Glutamatergic neuron (in vitro differentiated cells): ENCODE measurements at regions not wholly inside any gene's neighbourhood (a gene's known extent, or its start where the extent isn't known, plus 50 kb on each side); places are given as distances from the start of the nearest gene placed in this dataset.

Source experiments
- DNase-seq: peaks from one replicate; pipeline ENCODE4 v3.0.0; 2022
- H3K27ac Mint-ChIP-seq: one replicate; pipeline ENCODE4 v1.8.0; 2020; ENCODE audit warnings: mild to moderate bottlenecking, mixed read lengths, inconsistent platforms; ENCODE audit not compliant: unreplicated experiment
- H3K27me3 Mint-ChIP-seq: one replicate; pipeline ENCODE4 v1.8.0; 2020; ENCODE audit warnings: mild to moderate bottlenecking, moderate library complexity, mixed read lengths, inconsistent platforms; ENCODE audit not compliant: unreplicated experiment
- H3K36me3 Mint-ChIP-seq: one replicate; pipeline ENCODE4 v1.8.0; 2020; ENCODE audit warnings: mild to moderate bottlenecking, mixed read lengths, inconsistent platforms; ENCODE audit not compliant: unreplicated experiment
- H3K4me1 Mint-ChIP-seq: one replicate; pipeline ENCODE4 v1.8.0; 2020; ENCODE audit warnings: mild to moderate bottlenecking, low read depth, mixed read lengths, inconsistent platforms; ENCODE audit not compliant: unreplicated experiment
- H3K4me3 Mint-ChIP-seq: one replicate; pipeline ENCODE4 v1.8.0; 2020; ENCODE audit warnings: mild to moderate bottlenecking, mixed read lengths, inconsistent platforms; ENCODE audit not compliant: unreplicated experiment
- H3K9me3 Mint-ChIP-seq: one replicate; pipeline ENCODE4 v1.8.0; 2020; ENCODE audit warnings: mild to moderate bottlenecking, moderate library complexity, mixed read lengths, inconsistent platforms; ENCODE audit not compliant: unreplicated experiment
- TF ChIP-seq, protein P1 (sequence below): fragments of 200-600 bp; sonication (generic); IDR thresholded peaks from one replicate; pipeline ENCODE4 v1.5.0; 2021; ENCODE audit not compliant: partially characterized antibody, unreplicated experiment

DNA sequence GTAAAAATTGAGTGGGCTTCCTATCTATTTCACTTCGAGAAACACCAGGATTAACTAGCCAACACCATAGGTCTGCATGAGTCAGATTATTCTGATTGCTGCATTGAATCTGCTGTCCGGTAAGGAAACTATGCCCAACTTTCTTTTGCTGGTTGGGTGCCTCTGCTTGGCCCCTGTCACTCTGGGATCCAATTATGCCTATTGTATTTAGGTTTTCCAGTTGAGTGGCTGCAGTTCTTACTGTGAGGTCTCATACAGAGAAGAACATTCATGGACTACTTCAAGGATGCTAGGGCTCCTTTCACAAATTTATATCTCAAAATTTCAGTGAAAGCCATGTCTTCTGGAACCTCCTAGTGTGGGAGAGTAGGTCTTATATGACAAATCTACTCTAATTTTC, 215.1 kb upstream of the SORCS1 start:
- Mint-ChIP-seq H3K27me3 (no peaks in the 10 kb centered on the region), H3K36me3 (no peaks in the 10 kb centered on the region), H3K9me3 (no peaks in the 10 kb centered on the region), H3K4me1 (no peaks in the 10 kb centered on the region), H3K27ac (no peak overlapping the region), H3K4me3 (no peak overlapping the region)
- DNase-seq, result no peak
- TF ChIP-seq, protein P1, sequence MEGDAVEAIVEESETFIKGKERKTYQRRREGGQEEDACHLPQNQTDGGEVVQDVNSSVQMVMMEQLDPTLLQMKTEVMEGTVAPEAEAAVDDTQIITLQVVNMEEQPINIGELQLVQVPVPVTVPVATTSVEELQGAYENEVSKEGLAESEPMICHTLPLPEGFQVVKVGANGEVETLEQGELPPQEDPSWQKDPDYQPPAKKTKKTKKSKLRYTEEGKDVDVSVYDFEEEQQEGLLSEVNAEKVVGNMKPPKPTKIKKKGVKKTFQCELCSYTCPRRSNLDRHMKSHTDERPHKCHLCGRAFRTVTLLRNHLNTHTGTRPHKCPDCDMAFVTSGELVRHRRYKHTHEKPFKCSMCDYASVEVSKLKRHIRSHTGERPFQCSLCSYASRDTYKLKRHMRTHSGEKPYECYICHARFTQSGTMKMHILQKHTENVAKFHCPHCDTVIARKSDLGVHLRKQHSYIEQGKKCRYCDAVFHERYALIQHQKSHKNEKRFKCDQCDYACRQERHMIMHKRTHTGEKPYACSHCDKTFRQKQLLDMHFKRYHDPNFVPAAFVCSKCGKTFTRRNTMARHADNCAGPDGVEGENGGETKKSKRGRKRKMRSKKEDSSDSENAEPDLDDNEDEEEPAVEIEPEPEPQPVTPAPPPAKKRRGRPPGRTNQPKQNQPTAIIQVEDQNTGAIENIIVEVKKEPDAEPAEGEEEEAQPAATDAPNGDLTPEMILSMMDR, result no peak

DNA sequence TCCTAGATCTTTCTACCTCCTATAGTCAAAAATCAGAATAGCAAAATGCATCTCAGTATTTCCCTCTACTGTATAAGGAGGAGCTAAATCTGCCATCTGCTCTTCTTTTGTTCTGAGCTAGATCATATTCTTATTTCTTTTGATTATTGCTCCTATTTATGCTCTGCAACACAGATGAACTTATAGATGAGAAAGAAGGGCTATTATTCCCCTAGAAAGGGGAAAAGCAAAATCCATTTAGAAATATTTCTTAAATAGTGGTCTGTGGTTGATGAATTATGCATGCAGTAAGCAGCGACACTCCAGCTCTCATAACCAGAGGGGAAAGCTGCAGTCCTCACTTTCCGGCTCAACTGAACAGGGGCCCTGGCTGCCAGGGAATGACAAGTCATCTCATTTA, 207.3 kb upstream of the SORCS1 start:
- H3K9me3 Mint-ChIP-seq, result no peaks in the 10 kb centered on the region
- peaks cover 2% of the 10 kb centered on the region for H3K27me3 Mint-ChIP-seq
- peak; percentile 17 for DNase-seq
- peaks cover 6% of the 10 kb centered on the region for H3K4me1 Mint-ChIP-seq
- no peaks in the 10 kb centered on the region for H3K36me3 Mint-ChIP-seq
- no peak overlapping the region for H3K4me3 Mint-ChIP-seq
- TF ChIP-seq, protein P1, result no peak
- peak overlapping the region; percentile 7 for H3K27ac Mint-ChIP-seq

DNA sequence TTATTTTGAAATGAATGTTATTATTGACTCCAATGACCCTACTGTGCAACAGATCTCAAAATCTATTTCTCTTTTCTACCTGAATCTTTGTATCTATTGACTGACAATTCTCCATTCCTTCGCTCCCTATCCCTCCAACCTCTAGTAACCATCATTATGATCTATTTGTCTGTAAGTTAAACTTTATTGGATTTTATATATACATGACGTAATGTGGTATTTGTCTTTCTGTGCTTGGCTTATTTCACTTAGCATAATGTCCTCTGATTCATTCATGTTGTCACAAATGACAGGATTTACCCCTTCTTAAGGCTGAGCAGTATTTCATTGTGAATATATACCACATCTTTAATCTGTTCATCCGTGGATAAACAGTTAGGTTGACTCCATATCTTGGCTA, 200.4 kb upstream of the SORCS1 start:
- peaks cover 2% of the 10 kb centered on the region for H3K9me3 Mint-ChIP-seq
- no peak overlapping the region for H3K27ac Mint-ChIP-seq
- H3K4me3 Mint-ChIP-seq, result no peak overlapping the region
- TF ChIP-seq, protein P1, result no peak
- no peak for DNase-seq
- H3K36me3 Mint-ChIP-seq, result no peaks in the 10 kb centered on the region
- H3K4me1 Mint-ChIP-seq, result peaks cover 2% of the 10 kb centered on the region
- peaks cover 2% of the 10 kb centered on the region for H3K27me3 Mint-ChIP-seq

DNA sequence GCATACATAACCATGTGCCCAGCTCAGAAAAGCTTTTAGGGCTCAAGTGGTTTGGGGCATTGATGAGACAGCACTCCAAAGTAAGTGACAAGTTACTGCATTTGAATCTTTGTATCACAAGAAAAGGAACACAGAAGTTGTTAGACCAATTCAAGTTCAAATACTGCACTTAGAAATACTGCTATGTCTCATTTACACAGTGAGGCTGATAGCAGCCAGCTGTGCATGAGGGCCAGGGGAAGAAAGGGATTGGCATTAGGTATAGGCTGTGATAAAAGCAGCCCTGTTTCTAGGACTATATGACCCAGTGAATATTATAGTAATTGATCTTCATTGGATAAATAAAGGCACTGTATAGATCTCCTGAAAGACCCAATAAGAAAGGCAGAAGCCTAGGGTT, 197.8 kb upstream of the SORCS1 start:
- no peak overlapping the region for H3K27ac Mint-ChIP-seq
- TF ChIP-seq, protein P1, result no peak
- H3K4me3 Mint-ChIP-seq, result no peak overlapping the region
- no peaks in the 10 kb centered on the region for H3K27me3 Mint-ChIP-seq
- no peaks in the 10 kb centered on the region for H3K36me3 Mint-ChIP-seq
- H3K4me1 Mint-ChIP-seq, result peaks cover 2% of the 10 kb centered on the region
- no peak for DNase-seq
- peaks cover 2% of the 10 kb centered on the region for H3K9me3 Mint-ChIP-seq

DNA sequence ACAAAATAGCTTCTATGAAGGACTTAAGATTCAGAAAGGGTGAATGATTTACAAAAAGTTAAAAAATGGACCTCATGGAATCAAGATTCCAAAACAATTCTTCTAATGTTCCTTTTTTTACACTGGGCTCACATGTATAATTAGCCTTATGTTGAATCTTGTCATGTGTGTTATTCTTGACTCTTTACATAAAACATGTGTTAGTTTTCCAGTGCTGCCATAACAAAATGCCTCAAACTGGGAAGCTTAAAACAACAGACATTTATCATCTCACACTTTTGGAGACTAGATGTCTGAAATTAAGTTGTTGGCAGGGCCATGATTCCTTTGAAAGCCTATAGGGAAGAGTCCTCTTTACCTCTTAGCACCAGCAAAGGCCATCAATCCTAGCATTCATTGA, 192.5 kb upstream of the SORCS1 start:
- Mint-ChIP-seq H3K36me3 (no peaks in the 10 kb centered on the region), H3K4me3 (no peak overlapping the region), H3K9me3 (no peaks in the 10 kb centered on the region), H3K27me3 (no peaks in the 10 kb centered on the region), H3K4me1 (no peaks in the 10 kb centered on the region), H3K27ac (no peak overlapping the region)
- TF ChIP-seq, protein P1, result no peak
- no peak for DNase-seq
